Loucy (cell line): ENCODE measurements at regions not wholly inside any gene's neighbourhood (a gene's known extent, or its start where the extent isn't known, plus 50 kb on each side); places are given as distances from the start of the nearest gene placed in this dataset.

ENCODE experiments used
- EZH2phosphoT487 ChIP-seq: fragments of 200-600 bp; IDR thresholded peaks from 2 replicates; pipeline ENCODE4 v1.6.1; 2018; ENCODE audit warnings: antibody characterized with exemption, mild to moderate bottlenecking, moderate library complexity, borderline replicate concordance
- TF ChIP-seq, protein P1 (sequence below): fragments of 200-600 bp; sonication (generic); conservative IDR thresholded peaks from 2 replicates; pipeline ENCODE4 v1.5.1; 2014; ENCODE audit warnings: mild to moderate bottlenecking, antibody characterized with exemption, low read length

DNA sequence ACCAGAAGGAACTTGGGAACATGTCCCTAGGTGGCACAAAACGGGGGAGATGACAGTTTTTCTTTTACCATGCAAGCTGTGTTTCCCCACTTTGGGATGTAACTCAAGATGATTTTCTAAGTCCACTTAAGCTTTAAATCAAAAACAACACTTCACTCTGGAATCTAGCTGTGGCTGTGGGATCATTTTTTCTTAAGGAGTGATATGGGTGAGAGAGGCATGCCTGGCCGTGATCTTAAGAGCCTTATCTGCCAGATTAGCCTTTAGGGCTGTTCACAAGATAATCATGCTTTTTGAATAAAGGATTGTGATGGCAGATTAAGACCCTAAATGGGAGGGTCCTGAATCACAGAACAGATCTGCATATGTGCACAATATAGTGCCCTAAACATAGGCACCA lies 384.8 kb upstream of the SEMA6D start:
- TF ChIP-seq, protein P1, sequence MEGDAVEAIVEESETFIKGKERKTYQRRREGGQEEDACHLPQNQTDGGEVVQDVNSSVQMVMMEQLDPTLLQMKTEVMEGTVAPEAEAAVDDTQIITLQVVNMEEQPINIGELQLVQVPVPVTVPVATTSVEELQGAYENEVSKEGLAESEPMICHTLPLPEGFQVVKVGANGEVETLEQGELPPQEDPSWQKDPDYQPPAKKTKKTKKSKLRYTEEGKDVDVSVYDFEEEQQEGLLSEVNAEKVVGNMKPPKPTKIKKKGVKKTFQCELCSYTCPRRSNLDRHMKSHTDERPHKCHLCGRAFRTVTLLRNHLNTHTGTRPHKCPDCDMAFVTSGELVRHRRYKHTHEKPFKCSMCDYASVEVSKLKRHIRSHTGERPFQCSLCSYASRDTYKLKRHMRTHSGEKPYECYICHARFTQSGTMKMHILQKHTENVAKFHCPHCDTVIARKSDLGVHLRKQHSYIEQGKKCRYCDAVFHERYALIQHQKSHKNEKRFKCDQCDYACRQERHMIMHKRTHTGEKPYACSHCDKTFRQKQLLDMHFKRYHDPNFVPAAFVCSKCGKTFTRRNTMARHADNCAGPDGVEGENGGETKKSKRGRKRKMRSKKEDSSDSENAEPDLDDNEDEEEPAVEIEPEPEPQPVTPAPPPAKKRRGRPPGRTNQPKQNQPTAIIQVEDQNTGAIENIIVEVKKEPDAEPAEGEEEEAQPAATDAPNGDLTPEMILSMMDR, result no peak
- no peak for TF ChIP-seq EZH2phosphoT487
